NCI-H187 (cell line): ENCODE measurements at regions not wholly inside any gene's neighbourhood (a gene's known extent, or its start where the extent isn't known, plus 50 kb on each side); places are given as distances from the start of the nearest gene placed in this dataset.

ENCODE experiments used
- DNase-seq, 2 experiments: peaks; one replicate each; lab custom pipeline; 2025; lab: John Stamatoyannopoulos, UW

GRCh38 chr7:114112806-114113205 is 194.0 kb upstream of the PPP1R3A start:
- DNase-seq: no peak

DNA sequence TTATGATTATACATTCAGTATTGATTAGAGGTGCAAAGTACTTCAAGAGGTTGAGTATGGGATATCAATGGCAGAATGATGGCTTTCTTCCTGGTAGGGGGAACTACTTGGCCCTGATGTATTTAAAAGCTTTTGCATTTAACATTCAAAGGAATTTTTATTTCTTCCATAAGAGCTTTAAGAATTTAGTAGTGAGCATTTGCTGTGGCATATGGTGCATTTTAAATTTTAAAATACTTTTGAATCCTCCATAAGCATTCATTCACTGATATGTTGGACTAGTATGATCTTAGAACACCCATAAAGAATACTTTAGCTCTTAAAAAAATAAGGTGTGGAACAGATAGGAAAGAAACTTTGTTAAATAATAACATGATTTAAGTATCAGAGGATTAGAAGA is 191.9 kb upstream of the PPP1R3A start:
- no peak for DNase-seq

DNA sequence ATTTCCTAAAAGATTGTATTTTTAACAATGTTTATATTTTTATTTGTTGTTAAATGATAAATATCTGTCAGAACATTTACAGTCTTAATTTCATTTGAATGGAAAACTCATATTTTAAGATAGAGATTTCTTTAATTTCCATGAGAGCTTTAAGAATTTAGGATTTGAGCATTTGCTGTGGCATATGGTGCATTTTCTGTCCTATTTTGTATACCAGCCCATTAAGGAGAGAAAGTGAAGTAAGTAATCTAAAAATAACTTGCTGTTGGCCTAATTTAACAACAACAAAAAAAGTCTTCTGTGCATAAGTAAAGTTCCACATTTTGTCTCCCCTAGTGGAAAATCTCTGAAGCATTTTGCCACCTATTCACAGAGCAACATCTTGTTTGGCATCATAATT is 190.9 kb upstream of the PPP1R3A start:
- no peak for DNase-seq

DNA sequence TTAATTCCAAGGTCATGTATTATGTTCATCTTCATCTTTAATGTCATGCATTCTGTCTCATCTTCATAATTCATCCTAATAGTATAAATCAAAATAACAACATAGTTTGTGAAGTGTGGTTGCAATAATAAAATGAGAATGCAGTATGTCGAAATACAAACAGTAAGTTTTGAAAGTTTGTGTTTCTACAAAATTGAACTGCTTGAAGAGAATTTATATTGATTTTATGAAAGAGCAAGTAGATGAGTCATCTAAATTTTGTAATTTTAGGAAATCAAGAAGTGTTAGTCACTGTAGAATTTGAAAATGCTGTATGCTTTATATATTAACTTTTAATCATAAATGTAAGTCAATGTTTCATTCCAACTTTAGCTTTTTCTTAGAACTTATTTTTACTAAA is 190.5 kb upstream of the PPP1R3A start:
- DNase-seq: no peak

DNA sequence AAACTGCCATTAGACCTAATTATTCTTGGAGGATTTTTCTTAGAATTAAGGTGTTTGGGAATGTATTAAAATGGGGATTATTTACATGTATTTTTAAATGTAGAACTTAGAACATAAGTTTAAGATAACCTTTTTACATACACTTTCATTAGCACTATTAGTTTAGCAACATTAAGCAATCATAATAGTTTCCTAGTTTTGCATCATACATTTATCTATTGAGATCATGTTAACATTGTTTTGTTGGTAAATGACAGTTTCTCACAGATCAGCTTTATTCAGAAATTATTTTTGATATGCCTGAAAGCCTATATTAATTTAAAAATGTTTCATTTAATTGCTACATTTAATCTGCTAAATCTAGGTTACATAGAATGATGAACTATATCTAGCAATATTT is 189.7 kb upstream of the PPP1R3A start:
- no peak for DNase-seq

GRCh38 chr7:114107522-114107921 is 188.7 kb upstream of the PPP1R3A start:
- DNase-seq: no peak

DNA sequence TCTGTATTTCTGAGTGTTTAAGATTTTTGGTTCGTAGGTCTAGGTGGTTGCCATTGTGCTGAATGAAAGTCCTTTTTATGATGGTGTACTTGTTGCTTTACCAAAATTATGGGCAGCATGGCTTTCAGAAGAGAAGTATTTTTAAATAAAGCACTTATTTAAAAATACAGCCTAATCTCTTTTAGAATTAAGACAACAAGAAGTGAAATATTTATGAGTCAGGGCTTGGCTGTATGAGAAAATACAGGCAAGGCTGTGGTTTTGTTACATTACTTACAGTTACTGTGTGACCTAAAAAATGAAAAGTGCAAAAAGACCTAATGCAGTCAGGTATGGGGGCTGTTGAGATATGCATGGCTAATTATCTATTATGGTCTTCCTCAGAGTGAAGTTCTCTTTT is 185.2 kb upstream of the PPP1R3A start:
- DNase-seq: no peak

DNA sequence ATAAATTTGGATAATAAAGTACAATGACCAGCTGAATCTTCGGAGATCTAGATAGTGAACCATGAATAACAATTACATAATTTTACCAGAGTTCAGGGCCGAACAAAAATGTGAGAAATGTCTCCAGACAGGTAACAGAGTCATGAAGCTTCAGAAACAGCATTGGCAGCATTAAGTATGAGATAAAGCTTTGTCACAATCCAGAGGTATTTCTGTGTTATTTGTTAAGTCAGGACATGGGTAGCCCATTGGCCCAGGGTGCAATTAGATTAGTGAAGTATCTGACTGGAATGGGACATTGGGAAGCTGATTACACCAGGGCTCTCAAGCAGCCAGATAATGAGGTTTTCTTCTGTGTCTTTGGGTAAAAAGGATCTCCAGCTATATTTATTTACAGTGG is 184.2 kb upstream of the PPP1R3A start:
- DNase-seq: no peak

- no peak for DNase-seq
Observed at GRCh38 chr7:114102131-114102530, 183.3 kb upstream of the PPP1R3A start.

- no peak for DNase-seq
Observed at GRCh38 chr7:114100810-114101209, 182.0 kb upstream of the PPP1R3A start.

GRCh38 chr7:114099337-114099736 is 180.5 kb upstream of the PPP1R3A start:
- DNase-seq: no peak

- no peak for DNase-seq
Observed at GRCh38 chr7:114095885-114096284, 177.1 kb upstream of the PPP1R3A start.

- DNase-seq: no peak
Observed at GRCh38 chr7:114088470-114088940, 169.7 kb upstream of the PPP1R3A start.

DNA sequence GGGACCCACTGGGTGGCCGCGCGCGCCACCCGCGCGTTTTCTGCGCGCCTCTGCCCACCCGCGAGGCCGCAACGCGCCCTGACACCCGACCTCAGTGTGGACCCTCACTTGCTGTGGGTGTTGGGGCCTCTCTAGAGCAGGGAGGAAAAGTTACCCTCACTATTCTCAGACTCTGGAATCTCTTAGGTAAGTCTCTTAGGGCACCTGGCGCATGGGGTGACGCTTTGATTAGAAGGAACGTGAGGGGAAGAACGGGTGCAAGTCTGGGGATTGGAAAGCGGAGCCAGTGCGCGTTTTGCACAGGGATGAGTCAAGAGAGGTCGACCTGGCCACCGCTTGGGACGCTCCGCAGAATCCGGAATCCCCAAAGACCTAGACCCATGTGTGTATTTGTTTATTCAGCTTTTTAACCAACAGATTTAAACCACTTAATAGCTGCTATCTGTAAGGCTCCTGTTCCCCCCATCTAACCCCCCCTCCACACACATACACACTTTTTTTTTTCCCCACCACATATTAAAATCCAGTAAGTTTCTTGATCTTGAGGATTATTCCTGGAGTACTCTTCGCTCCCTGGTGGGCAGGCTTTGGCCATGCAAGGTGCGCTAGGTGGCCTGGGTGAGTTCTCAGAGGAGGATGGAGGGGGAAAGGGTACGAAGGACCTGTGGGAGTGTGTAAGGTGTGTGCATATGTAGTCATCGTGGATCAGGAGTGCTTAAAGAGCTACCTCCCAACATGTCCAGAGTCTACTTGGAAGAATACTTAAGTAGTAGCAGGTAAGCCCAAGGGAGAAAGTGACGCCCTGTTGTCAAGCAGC is 169.1 kb upstream of the PPP1R3A start:
- peak; percentile 16 to 72 for DNase-seq

DNA sequence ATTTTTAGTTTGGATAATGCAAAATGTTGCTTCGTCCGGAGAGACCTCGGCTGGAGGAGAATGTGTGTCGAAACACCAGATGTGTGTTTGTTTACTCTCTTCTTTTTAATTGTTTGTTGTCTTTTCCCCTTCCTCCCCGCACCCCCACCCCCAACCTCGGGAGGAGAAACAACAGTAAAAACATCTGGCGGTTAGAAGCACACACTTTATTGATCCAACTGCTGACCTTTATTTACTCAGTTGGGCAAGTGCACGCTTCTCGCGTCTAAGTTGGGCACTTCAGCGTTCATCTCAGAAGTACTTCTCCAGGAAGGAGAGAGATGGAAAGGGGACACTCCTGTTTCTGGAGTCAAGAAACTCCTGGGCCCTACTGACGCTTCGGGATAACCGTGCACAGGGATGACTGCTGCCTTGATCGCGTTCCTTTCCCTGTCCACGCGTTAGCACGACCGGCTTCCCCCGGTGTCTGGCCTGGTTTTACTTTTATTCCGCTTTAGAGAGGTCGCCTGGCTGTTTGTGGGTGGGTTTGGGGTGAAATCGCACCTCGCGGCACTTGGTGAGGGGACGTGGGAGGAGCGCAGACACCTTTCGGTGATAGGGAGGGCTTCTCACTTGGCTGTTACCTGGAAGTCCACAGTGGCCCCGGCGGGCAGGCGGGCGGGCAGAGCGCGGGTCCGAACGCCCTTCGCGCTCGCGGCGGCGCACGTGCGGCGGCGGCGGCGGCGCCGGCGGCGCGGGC is 168.3 kb upstream of the PPP1R3A start:
- peak; percentile 67 to 69 for DNase-seq

GRCh38 chr7:114086537-114086913 is 167.7 kb upstream of the PPP1R3A start:
- DNase-seq: no peak

- peak; percentile 94 to 96 for DNase-seq
Observed at GRCh38 chr7:114085592-114086501, 167.0 kb upstream of the PPP1R3A start.

DNA sequence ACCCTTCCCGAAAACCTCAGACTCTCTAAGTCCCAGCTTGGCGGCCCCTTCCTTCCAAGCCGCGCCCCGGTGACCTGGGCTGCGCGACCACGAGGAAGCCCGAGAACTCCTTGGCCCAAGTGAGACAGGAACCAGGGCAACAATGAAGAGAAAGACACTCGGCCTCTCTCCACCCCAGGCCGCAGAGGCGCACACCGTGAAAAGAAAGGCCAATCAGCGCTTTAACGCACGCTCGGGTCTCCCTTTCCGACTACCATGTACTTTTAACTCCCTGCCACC is 166.4 kb upstream of the PPP1R3A start:
- DNase-seq: peak in 1 of 2 experiments; percentile 58

- peak; percentile 31 to 63 for DNase-seq
Observed at GRCh38 chr7:114084472-114085312, 165.9 kb upstream of the PPP1R3A start.

DNA sequence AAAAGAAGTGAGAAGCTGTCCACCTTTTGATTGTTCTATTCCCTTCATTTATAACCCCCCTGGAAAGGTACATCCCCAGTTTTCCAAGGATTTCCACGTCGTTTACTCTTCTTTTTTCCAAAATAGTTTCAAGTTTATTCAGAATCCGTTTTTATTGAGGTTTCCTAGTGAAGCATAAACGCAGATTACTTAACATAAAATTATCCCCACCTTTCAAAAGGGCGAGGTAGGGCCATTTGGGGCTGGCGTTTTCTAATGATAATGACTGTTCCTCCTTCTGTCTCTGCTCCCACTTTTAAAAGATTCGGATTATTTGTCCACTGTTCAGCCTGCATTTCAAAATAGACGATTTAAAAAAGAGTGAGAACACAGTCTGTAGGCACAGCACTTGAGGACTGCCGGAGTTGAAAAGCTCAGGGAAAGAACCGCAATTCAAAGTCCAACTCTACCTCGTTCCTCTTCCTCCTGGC is 165.2 kb upstream of the PPP1R3A start:
- peak in 1 of 2 experiments; percentile 54 for DNase-seq
